H9 (cell line): ENCODE measurements at regions not wholly inside any gene's neighbourhood (a gene's known extent, or its start where the extent isn't known, plus 50 kb on each side); places are given as distances from the start of the nearest gene placed in this dataset.

Source experiments
- DNase-seq: peaks from one replicate; pipeline ENCODE4 v3.0.0-alpha.2; 2017
- H2AFZ ChIP-seq: one replicate; pipeline ENCODE4 v1.6.1; 2013; ENCODE audit warnings: mild to moderate bottlenecking, low read length, control low read depth, moderate library complexity
- H2AK5ac ChIP-seq: 2 replicates; pipeline ENCODE4 v1.6.1; 2013; ENCODE audit warnings: low read length, control low read depth, mixed read lengths; ENCODE audit not compliant: insufficient read length
- H2BK120ac ChIP-seq: one replicate; pipeline ENCODE4 v1.6.1; 2013; ENCODE audit warnings: low read depth, mild to moderate bottlenecking, low read length, control low read depth, inconsistent platforms; ENCODE audit not compliant: poor library complexity, severe bottlenecking
- H2BK12ac ChIP-seq: 2 replicates; pipeline ENCODE4 v1.6.1; 2013; ENCODE audit warnings: low read length, control low read depth, mixed read lengths, low read depth; ENCODE audit not compliant: insufficient read length
- H2BK15ac ChIP-seq: 2 replicates; pipeline ENCODE4 v1.6.1; 2013; ENCODE audit warnings: low read depth, low read length, control low read depth
- H2BK20ac ChIP-seq: one replicate; pipeline ENCODE4 v1.6.1; 2013; ENCODE audit warnings: low read depth, mild to moderate bottlenecking, low read length, control low read depth, inconsistent platforms; ENCODE audit not compliant: poor library complexity, severe bottlenecking
- H2BK5ac ChIP-seq: 2 replicates; pipeline ENCODE4 v1.6.1; 2013; ENCODE audit warnings: low read length, control low read depth, mixed read lengths; ENCODE audit not compliant: insufficient read length
- H3K14ac ChIP-seq: 2 replicates; pipeline ENCODE4 v1.6.1; 2013; ENCODE audit warnings: low read length, control low read depth; ENCODE audit not compliant: insufficient read depth
- H3K18ac ChIP-seq: 2 replicates; pipeline ENCODE4 v1.6.1; 2013; ENCODE audit warnings: low read depth, mild to moderate bottlenecking, mixed read lengths, low read length, control low read depth; ENCODE audit not compliant: insufficient read length
- H3K23ac ChIP-seq: 2 replicates; pipeline ENCODE4 v1.6.1; 2013; ENCODE audit warnings: low read length, control low read depth, mixed read lengths, low read depth; ENCODE audit not compliant: insufficient read length
- H3K23me2 ChIP-seq: 2 replicates; pipeline ENCODE4 v1.6.1; 2013; ENCODE audit warnings: low read depth, mild to moderate bottlenecking, mixed read lengths, low read length, control low read depth; ENCODE audit not compliant: insufficient read length, poor library complexity, severe bottlenecking
- H3K27ac ChIP-seq: 2 replicates; pipeline ENCODE4 v1.5.1; 2013; ENCODE audit warnings: low read length, control low read depth, mixed read lengths, low read depth; ENCODE audit not compliant: insufficient read length
- H3K27me3 ChIP-seq: 2 replicates; pipeline ENCODE4 v1.6.1; 2013; ENCODE audit warnings: low read length, control low read depth, inconsistent platforms; ENCODE audit not compliant: insufficient read depth
- H3K4ac ChIP-seq: 2 replicates; pipeline ENCODE4 v1.6.1; 2013; ENCODE audit warnings: low read depth, mild to moderate bottlenecking, control low read depth, inconsistent platforms, low read length, moderate library complexity
- H3K4me1 ChIP-seq: 2 replicates; pipeline ENCODE4 v1.6.1; 2013; ENCODE audit warnings: low read length, control low read depth, inconsistent platforms; ENCODE audit not compliant: insufficient read depth
- H3K4me2 ChIP-seq: 2 replicates; pipeline ENCODE4 v1.6.1; 2013; ENCODE audit warnings: low read length, control low read depth, mixed read lengths; ENCODE audit not compliant: insufficient read length, insufficient read depth
- H3K56ac ChIP-seq: 2 replicates; pipeline ENCODE4 v1.6.1; 2013; ENCODE audit warnings: low read depth, mild to moderate bottlenecking, mixed read lengths, low read length, control low read depth; ENCODE audit not compliant: insufficient read length
- H3K79me1 ChIP-seq: 2 replicates; pipeline ENCODE4 v1.6.1; 2013; ENCODE audit warnings: low read depth, mild to moderate bottlenecking, moderate library complexity, low read length, control low read depth, inconsistent platforms; ENCODE audit not compliant: insufficient read depth, poor library complexity, severe bottlenecking
- H3K79me2 ChIP-seq: 2 replicates; pipeline ENCODE4 v1.6.1; 2013; ENCODE audit warnings: low read length, control low read depth, inconsistent platforms; ENCODE audit not compliant: insufficient read depth
- H3K9ac ChIP-seq: 2 replicates; pipeline ENCODE4 v1.6.1; 2013; ENCODE audit warnings: low read length, control low read depth, mixed read lengths; ENCODE audit not compliant: insufficient read length; ENCODE audit errors: extremely low read depth
- H3K9me3 ChIP-seq: one replicate; pipeline ENCODE4 v1.6.1; 2013; ENCODE audit warnings: low read depth, low read length, inconsistent platforms; ENCODE audit not compliant: control insufficient read depth
- H3T11ph ChIP-seq: one replicate; pipeline ENCODE4 v1.6.1; 2013; ENCODE audit warnings: mild to moderate bottlenecking, low read length, control low read depth, inconsistent platforms
- H4K20me1 ChIP-seq: one replicate; pipeline ENCODE4 v1.6.1; 2013; ENCODE audit not compliant: control insufficient read depth, insufficient read length, insufficient read depth
- H4K5ac ChIP-seq: 2 replicates; pipeline ENCODE4 v1.6.1; 2013; ENCODE audit warnings: low read depth, mild to moderate bottlenecking, mixed read lengths, low read length, control low read depth; ENCODE audit not compliant: insufficient read length
- H4K8ac ChIP-seq: replicated peaks from 2 replicates; pipeline ENCODE4 v1.6.1; 2013; ENCODE audit warnings: low read length, control low read depth, mixed read lengths, low read depth; ENCODE audit not compliant: insufficient read length
- H4K91ac ChIP-seq: 2 replicates; pipeline ENCODE4 v1.6.1; 2013; ENCODE audit warnings: low read depth, mild to moderate bottlenecking, moderate library complexity, mixed read lengths, low read length, control low read depth; ENCODE audit not compliant: insufficient read length
- H3K27ac Mint-ChIP-seq, 3 experiments: 2 replicates in 2 of 3; 3 replicates in 1 of 3; pipeline ENCODE4 v1.8.0; 2020 to 2021; ENCODE audit warnings: mixed read lengths in 3 of 3, mild to moderate bottlenecking in 1 of 3, moderate library complexity in 1 of 3
- H3K27me3 Mint-ChIP-seq: 2 replicates; pipeline ENCODE4 v1.8.0; 2021; ENCODE audit warnings: low read depth, mild to moderate bottlenecking, moderate library complexity, mixed read lengths
- H3K36me3 Mint-ChIP-seq, 3 experiments: 2 replicates in 2 of 3; 3 replicates in 1 of 3; pipeline ENCODE4 v1.8.0; 2020 to 2021; ENCODE audit warnings: low read depth in 3 of 3, mixed read lengths in 3 of 3; ENCODE audit not compliant: insufficient read depth in 1 of 3
- H3K4me1 Mint-ChIP-seq, 2 experiments: 2 replicates each; pipeline ENCODE4 v1.8.0; 2020; ENCODE audit warnings: mixed read lengths in 2 of 2
- H3K4me3 Mint-ChIP-seq, 2 experiments: 2 replicates in 1 of 2; 3 replicates in 1 of 2; pipeline ENCODE4 v1.8.0; 2020 to 2021; ENCODE audit warnings: mild to moderate bottlenecking in 2 of 2, mixed read lengths in 2 of 2, moderate library complexity in 1 of 2
- H3K9me3 Mint-ChIP-seq, 2 experiments: 2 replicates in 1 of 2; 3 replicates in 1 of 2; pipeline ENCODE4 v1.8.0; 2020; ENCODE audit warnings: mild to moderate bottlenecking in 2 of 2, mixed read lengths in 2 of 2, moderate library complexity in 1 of 2
- WGBS: extraction: QIAGEN DNeasy Blood & Tissue Kit; methylation state at CpG from one replicate; pipeline ENCODE4 v1.1.7; 2013; ENCODE audit warnings: missing lambda C conversion rate, low lambda C conversion rate, mixed read lengths; ENCODE audit not compliant: insufficient read length; ENCODE audit errors: extremely low coverage; 5-methylcytosine and 5-hydroxymethylcytosine counted together
- TF ChIP-seq, protein P1 (sequence below): fragments of 200-600 bp; sonication (generic); conservative IDR thresholded peaks from 3 replicates; pipeline ENCODE4 v1.8.0; 2021; ENCODE audit warnings: antibody characterized with exemption, mild to moderate bottlenecking

DNA sequence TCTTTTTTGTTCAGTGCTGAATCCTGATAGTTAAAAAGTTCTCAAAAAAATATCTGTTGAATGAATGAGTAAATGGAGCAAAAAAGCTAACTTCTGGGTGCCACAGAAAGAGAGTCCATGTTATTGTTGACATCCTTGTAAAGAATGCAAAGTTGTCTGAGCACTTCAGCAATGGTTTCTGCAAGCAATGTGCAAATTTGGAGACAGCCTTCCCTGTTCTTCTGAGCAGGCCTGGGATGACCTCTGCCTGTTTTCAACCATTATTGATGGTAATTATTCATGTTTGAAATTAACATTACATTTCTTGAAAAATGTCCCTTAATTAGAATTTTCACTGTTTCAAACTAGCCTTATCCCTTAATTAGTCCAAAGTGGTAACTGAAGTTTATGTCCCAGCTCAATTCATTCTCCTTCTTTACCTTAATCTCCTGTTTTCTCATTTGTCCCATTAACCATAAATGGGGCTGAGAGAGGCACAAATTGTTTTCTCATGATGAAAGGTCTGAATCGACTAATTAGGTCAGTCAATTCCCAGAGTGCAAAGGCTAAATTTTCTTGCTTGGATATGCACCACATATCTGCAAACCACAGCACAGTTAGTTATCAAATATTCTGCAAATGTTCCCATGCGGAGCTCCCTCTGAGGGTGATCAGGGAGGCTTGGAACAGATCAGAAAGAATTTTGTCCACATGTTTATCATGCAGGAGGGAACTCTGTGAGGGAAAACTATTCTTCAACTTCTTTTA lies 139.4 kb upstream of the KRR1 start:
- DNase-seq, result no peak
- Histone ChIP-seq H3K14ac (no peak overlapping the region), H3K27ac (no peak overlapping the region), H3K79me1 (no peaks in the 10 kb centered on the region), H3K9ac (no peak overlapping the region), H3K79me2 (no peaks in the 10 kb centered on the region), H3K4ac (no peak overlapping the region), H3T11ph (no peak overlapping the region), H2BK5ac (no peak overlapping the region), H4K5ac (no peak overlapping the region), H2AK5ac (no peak overlapping the region), H3K23me2 (no peaks in the 10 kb centered on the region), H3K9me3 (no peaks in the 10 kb centered on the region), H3K23ac (no peak overlapping the region), H2BK12ac (no peak overlapping the region), H3K27me3 (no peaks in the 10 kb centered on the region), H2AFZ (no peak overlapping the region), H2BK20ac (no peak overlapping the region), H4K91ac (no peak overlapping the region), H4K8ac (no peak overlapping the region), H2BK15ac (no peak overlapping the region), H4K20me1 (no peaks in the 10 kb centered on the region), H3K4me1 (no peaks in the 10 kb centered on the region; the same call in 1 of the 2 replicates), H3K56ac (no peak overlapping the region), H3K18ac (no peak overlapping the region), H3K4me2 (no peak overlapping the region), H2BK120ac (no peak overlapping the region)
- TF ChIP-seq, protein P1, sequence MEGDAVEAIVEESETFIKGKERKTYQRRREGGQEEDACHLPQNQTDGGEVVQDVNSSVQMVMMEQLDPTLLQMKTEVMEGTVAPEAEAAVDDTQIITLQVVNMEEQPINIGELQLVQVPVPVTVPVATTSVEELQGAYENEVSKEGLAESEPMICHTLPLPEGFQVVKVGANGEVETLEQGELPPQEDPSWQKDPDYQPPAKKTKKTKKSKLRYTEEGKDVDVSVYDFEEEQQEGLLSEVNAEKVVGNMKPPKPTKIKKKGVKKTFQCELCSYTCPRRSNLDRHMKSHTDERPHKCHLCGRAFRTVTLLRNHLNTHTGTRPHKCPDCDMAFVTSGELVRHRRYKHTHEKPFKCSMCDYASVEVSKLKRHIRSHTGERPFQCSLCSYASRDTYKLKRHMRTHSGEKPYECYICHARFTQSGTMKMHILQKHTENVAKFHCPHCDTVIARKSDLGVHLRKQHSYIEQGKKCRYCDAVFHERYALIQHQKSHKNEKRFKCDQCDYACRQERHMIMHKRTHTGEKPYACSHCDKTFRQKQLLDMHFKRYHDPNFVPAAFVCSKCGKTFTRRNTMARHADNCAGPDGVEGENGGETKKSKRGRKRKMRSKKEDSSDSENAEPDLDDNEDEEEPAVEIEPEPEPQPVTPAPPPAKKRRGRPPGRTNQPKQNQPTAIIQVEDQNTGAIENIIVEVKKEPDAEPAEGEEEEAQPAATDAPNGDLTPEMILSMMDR, result no peak
- H3K36me3 Mint-ChIP-seq, result no peaks in the 10 kb centered on the region
- H3K27me3 Mint-ChIP-seq, result no peaks in the 10 kb centered on the region
- peaks cover 6 to 13% of the 10 kb centered on the region in 2 experiments; a peak in 2 of 4 replicates for H3K4me1 Mint-ChIP-seq
- H3K27ac Mint-ChIP-seq, result no peak overlapping the region; a peak in 1 of 7 replicates
- no peak overlapping the region for H3K4me3 Mint-ChIP-seq
- H3K9me3 Mint-ChIP-seq, result no peaks in the 10 kb centered on the region; a peak in 1 of 5 replicates
- no CpG with 5 or more reads among the region's 2 CpGs for WGBS
